ENCODE measurements at regions not wholly inside any gene's neighbourhood (a gene's known extent, or its start where the extent isn't known, plus 50 kb on each side); places are given as distances from the start of the nearest gene placed in this dataset.

DNA sequence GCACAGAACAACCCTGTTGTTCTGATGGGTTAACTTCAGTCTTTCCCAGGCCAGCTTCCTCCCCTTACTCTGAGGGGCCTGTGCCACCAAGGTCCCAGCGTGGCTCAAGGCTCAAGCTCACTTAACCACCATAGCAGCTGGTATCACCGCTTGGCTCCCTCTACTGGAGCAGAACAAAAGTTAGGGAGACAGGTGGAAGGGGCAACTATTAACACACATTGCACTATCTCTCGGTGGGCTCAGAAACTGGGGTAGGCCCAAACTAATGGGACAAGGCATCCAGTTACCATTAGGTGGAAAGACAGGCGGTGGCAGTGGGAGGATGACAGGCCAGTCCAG, 88.7 kb upstream of the ATL2 start:
- TF ChIP-seq, protein P1, sequence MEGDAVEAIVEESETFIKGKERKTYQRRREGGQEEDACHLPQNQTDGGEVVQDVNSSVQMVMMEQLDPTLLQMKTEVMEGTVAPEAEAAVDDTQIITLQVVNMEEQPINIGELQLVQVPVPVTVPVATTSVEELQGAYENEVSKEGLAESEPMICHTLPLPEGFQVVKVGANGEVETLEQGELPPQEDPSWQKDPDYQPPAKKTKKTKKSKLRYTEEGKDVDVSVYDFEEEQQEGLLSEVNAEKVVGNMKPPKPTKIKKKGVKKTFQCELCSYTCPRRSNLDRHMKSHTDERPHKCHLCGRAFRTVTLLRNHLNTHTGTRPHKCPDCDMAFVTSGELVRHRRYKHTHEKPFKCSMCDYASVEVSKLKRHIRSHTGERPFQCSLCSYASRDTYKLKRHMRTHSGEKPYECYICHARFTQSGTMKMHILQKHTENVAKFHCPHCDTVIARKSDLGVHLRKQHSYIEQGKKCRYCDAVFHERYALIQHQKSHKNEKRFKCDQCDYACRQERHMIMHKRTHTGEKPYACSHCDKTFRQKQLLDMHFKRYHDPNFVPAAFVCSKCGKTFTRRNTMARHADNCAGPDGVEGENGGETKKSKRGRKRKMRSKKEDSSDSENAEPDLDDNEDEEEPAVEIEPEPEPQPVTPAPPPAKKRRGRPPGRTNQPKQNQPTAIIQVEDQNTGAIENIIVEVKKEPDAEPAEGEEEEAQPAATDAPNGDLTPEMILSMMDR (IDR thresholded peaks at IDR 0.05; ENCODE audit: low read depth, low read length): peak; percentile 65
- TF ChIP-seq EZH2phosphoT487 (IDR thresholded peaks at IDR 0.05; ENCODE audit: low read depth): no peak

Data from OCI-LY3 (cell line).